HL-60/S4 (cell line): ENCODE measurements at regions not wholly inside any gene's neighbourhood (a gene's known extent, or its start where the extent isn't known, plus 50 kb on each side); places are given as distances from the start of the nearest gene placed in this dataset.

Source experiments
- in situ Hi-C: fragments of 300-500 bp; cut with MboI; formaldehyde crosslinking; loops from 2 replicates; pipeline ENCODE4 v1.14.3; 2022; ENCODE audit warnings: low sequenced_read_pairs

- in situ Hi-C loops = no loop called here
Measured at GRCh38 chr16:85319984-85320440, 207.7 kb upstream of the CIBAR2 start.

DNA sequence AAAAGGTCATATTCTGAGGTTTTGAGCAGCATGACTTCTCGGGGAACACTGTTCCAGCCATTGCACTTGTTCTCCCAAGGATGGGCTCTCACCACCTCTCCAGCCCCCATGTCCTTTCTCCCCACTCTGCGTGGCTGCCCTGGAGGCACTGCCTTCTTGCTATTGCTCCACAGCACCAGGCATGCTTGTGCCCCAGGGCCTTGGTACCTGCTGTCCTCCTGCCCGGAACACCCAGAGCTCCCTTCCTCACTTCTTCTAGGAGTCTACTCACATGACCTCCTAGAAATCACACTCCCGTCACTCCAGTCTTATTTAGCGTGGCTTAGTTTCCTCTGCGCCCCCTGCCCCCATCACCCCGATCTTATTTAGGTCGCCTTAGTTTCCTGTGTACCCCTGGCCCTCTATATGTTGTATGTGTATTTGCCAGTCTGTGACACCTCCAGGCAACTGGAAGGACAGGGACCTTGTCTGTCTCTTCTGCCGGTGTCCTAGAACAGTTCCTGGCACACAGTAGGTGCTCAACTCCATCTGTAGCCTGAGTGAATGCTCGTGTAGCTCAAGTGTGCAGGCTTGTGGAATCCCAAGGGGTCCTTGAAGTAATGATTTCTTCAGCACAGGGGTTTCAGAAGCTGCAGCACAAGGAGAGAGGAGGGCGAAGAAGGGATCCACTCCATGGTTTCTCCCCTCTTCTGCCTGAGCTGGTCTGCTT, 208.6 kb upstream of the CIBAR2 start:
- in situ Hi-C loops = no loop called here

GRCh38 chr16:85321509-85322271, 209.4 kb upstream of the CIBAR2 start:
- in situ Hi-C loops = no loop called here

DNA sequence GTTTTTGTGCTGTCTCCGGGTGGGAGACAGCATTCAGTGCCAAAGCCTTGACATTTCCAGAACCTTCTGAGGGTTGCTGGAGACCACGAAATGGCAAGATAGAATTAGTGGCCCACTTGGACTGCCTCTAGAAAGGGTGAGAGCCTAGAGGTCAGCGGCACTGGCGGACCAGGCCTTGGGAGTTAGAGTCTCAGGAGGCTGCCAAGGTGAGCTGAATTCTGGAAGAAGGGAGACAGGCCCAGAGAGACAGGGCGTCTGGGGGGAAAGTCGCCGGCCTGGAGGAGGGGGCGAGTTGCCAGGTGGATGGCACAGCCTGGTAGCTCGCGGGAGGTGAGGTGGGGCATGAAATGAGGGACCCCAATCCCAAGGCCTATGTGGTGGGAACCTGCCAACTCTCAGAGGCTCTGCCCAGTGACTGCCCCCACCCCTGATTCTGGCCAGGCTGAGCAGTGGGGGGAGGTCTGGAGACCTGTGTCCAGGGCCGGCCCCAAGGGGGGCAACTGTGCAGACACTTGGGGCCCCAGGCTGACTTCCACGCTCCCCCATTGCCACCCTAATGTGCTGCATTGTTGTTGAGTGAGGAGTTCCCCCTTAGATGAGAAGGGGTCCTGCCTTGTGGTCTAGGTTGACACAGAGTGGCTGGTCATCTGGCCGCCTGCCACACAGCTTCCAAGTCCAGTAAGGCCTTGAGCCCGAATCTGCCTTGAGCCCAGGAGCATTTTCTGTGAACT, 211.1 kb upstream of the CIBAR2 start:
- in situ Hi-C loops = no loop called here

- in situ Hi-C loops = no loop called here
Measured at GRCh38 chr16:85323961-85324253, 211.6 kb upstream of the CIBAR2 start.

- in situ Hi-C loops = no loop called here
Measured at GRCh38 chr16:85324488-85324887, 212.2 kb upstream of the CIBAR2 start.

DNA sequence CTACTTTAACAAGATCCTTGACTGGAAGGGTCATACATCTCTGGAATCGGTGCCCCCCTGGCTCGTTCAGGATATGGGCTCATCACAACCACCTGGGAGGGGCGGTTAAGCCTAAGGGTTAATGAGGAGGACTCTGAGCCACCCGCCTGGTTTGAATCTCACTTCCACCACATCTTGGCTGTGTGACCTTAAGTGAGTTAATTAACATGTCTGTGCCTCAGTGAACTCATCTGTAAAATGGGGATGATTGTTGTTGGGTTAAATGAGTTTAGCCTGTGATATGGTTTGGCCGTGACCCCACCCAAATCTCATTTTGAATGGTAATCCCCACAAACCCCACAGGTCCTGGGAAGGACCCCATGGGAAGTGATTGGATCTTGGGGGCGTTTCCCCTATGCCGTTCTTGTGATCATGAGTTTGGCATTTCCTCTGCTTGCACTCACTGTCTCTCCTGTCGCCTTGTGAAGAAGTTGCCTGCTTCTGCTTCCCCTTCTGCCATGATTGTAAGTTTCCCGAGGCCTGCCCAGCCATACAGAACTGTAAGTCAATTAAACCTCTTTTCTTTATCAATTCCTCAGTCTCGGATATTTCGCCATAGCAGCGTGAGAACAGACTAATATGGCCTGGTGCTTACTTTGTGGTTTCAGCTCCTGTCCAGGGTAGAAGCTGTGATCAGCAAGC, 214.0 kb upstream of the CIBAR2 start:
- in situ Hi-C loops = no loop called here

GRCh38 chr16:85326794-85327181, 214.5 kb upstream of the CIBAR2 start:
- in situ Hi-C loops = no loop called here

DNA sequence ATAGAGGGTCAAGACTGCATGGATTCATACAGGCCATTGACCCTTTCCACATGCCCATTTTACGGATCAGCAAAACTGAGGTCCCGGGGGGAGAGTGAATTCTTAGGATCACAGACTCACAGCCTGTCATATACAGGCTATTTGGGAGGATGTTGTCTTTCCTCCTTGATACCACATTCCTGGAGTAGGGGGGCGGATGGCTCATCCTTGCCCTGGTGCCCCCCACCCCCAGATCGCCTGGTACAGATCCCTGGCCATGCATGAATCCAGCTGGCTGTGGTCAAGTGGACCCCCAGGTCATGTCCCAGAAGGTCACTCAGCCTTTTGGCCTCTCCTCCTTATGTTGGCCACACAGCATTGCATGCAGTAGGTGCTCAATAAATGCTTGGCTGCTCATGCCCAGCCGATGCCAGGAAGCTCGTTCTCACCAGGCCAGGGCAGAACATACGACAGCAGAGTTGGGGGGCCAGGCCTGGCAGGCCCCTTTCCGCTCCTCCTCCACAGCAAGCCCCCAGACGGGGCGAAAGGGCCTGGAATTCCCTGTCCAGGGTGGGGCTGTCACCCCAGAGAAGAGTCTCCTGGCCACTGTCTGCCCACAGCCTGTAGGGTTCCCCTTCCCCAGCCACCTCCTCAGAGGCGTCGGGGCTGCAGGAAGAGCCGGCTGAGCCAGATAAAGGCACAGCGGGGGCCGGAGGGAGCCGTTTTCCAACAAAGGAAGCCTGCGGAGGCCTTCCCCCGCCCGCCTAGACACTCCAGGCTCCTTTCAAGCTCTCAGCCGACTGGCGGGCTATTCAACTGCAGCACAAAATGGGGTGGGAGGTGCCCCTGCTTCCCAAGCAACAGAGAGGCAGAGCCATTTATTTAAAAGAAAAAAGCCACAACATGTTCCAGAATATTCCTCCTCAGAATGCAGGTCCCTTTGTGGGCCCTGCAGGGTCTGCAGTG, 215.7 kb upstream of the CIBAR2 start:
- in situ Hi-C loops = no loop called here

DNA sequence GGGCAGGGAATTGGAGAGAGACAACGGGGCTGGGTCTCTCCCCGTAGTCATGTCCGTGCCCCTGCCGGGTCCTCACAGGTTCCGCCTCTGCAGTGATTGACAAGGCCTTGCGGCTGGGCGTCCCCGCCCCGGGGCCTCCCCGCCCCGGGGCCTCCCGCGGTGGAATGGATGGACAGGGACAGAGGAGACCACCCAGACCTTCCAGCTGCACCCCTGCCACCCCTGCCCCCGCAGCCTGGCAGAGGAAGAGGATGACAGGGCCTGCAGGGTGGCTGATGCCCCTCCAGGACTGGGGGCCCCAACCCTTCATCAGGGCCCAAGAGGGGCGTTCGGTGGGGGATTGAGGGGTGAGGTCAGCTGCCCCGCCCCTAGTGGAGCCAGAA, 216.4 kb upstream of the CIBAR2 start:
- in situ Hi-C loops = no loop called here

- in situ Hi-C loops = no loop called here
Measured at GRCh38 chr16:85329059-85329812, 217.0 kb upstream of the CIBAR2 start.

DNA sequence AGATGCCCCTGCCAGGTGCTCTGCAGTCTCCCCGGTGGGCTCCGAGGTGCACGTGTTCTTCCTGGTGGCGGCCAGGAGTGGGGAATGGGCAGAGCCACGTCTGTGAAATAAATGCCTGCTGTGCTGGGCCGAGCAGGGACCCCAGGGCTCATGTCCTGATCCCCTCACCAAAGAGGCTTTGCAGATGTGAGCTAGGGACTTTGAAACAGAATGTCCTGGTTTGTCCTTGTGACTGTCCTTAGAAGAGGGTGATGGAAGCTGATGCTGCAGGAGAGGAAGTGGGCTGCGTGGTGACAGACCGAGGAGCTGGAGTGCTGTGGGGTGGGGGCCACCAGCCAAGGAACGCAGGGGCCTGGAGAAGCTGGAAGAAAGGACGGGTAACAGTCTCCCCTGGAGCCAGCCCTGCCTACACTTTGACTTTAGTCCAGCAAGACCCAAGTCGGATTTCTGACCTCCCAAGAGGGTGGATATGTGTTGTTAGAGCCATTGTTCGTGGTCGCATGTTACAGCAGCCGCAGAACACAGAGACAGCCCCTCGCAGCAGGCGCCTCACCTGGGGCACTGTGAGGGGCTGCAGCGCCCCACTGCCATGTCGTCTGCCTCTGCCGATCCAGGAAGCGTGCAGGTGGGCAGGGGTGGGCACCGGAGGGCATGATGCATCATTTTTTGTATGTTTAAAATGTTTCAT, 217.9 kb upstream of the CIBAR2 start:
- in situ Hi-C loops = no loop called here

- in situ Hi-C loops = no loop called here
Measured at GRCh38 chr16:85330694-85331188, 218.5 kb upstream of the CIBAR2 start.

GRCh38 chr16:85331688-85332087, 219.4 kb upstream of the CIBAR2 start:
- in situ Hi-C loops = no loop called here

DNA sequence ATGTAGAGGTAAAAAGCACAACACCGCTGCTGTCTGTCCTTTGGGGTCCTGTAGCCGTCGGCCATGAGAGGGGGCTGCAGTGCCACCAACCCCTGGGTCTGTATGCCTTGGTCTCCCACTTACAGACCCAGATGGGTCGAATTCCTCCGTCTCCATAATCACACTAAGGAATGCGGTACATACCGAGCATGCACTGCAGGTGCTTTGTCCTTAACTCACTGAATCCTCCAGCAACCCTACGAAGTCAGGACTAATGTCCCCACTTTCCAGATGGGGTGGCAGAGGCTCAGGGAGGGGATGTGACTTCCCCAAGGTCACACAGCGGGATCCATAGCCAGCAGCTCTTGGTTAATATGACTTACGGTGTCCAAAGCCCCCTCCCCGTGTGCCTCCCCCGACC, 219.9 kb upstream of the CIBAR2 start:
- in situ Hi-C loops = no loop called here

DNA sequence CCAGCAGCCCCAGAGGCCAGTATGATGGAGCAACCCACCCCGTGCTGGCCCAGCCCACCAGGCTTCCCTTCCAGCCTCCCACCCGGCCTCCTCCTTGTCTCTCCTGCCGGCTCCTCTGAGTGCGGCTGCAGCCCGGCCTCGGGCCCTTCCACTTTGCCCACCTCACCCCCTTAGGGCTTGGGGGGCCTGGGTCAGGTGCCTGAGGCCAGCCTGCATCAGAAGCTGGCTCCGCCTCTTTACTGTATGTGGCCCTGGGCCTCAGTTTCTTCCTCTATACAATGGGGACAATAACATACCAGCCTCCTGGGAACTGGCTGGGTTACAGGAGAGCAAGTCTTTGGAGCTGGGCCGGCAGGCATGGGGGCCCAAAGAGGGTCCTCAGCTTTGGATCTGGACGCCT, 221.1 kb upstream of the CIBAR2 start:
- in situ Hi-C loops = no loop called here

- in situ Hi-C loops = no loop called here
Measured at GRCh38 chr16:85333744-85334640, 221.7 kb upstream of the CIBAR2 start.
